Hematopoietic multipotent progenitor cell treated with erythropoietin and hydrocortisone succinate and interleukin-3 and kit ligand, for 17 days (in vitro differentiated cells): ENCODE measurements at regions not wholly inside any gene's neighbourhood (a gene's known extent, or its start where the extent isn't known, plus 50 kb on each side); places are given as distances from the start of the nearest gene placed in this dataset.

Source experiments
- DNase-seq: peaks from one replicate; pipeline ENCODE4 v3.0.0-alpha.2; 2015; ENCODE audit warnings: low spot score

GRCh38 chr1:114314576-114314975 lies 160.9 kb upstream of the SYT6 start:
- no peak for DNase-seq

- DNase-seq = no peak
These were observed 160.4 kb upstream of the SYT6 start for GRCh38 chr1:114314098-114314497.

- no peak for DNase-seq
These were observed 157.1 kb upstream of the SYT6 start for GRCh38 chr1:114310695-114311271.

- no peak for DNase-seq
These were observed 149.2 kb upstream of the SYT6 start for GRCh38 chr1:114302821-114303220.

- no peak for DNase-seq
These were observed 145.8 kb upstream of the SYT6 start for GRCh38 chr1:114299331-114299975.

GRCh38 chr1:114298008-114298407 lies 144.3 kb upstream of the SYT6 start:
- no peak for DNase-seq

GRCh38 chr1:114296413-114296812 lies 142.7 kb upstream of the SYT6 start:
- DNase-seq = no peak

- no peak for DNase-seq
These were observed 141.7 kb upstream of the SYT6 start for GRCh38 chr1:114295321-114295720.

- DNase-seq = no peak
These were observed 139.2 kb upstream of the SYT6 start for GRCh38 chr1:114292835-114293234.

- no peak for DNase-seq
These were observed 138.5 kb upstream of the SYT6 start for GRCh38 chr1:114292194-114292593.

GRCh38 chr1:114290776-114291175 lies 137.1 kb upstream of the SYT6 start:
- no peak for DNase-seq

- no peak for DNase-seq
These were observed 136.7 kb upstream of the SYT6 start for GRCh38 chr1:114290341-114290740.

GRCh38 chr1:114289824-114290223 lies 136.2 kb upstream of the SYT6 start:
- no peak for DNase-seq

GRCh38 chr1:114289306-114289705 lies 135.6 kb upstream of the SYT6 start:
- DNase-seq = no peak

GRCh38 chr1:114286960-114287359 lies 133.3 kb upstream of the SYT6 start:
- DNase-seq = no peak

- DNase-seq = no peak
These were observed 132.5 kb upstream of the SYT6 start for GRCh38 chr1:114286179-114286578.

GRCh38 chr1:114282751-114283403 lies 129.2 kb upstream of the SYT6 start:
- DNase-seq = peak; percentile 79

- DNase-seq = no peak
These were observed 125.2 kb upstream of the SYT6 start for GRCh38 chr1:114278911-114279310.

- no peak for DNase-seq
These were observed 124.8 kb upstream of the SYT6 start for GRCh38 chr1:114278430-114278829.

GRCh38 chr1:114274621-114275317 lies 121.1 kb upstream of the SYT6 start:
- no peak for DNase-seq

- no peak for DNase-seq
These were observed 118.9 kb upstream of the SYT6 start for GRCh38 chr1:114272593-114272992.

- no peak for DNase-seq
These were observed 117.0 kb upstream of the SYT6 start for GRCh38 chr1:114270718-114271117.

- no peak for DNase-seq
These were observed 116.6 kb upstream of the SYT6 start for GRCh38 chr1:114270282-114270681.
